GM08714 (cell line): ENCODE measurements at regions not wholly inside any gene's neighbourhood (a gene's known extent, or its start where the extent isn't known, plus 50 kb on each side); places are given as distances from the start of the nearest gene placed in this dataset.

Source experiments
- H3K4me3 ChIP-seq: fragments of 200-500 bp; sonication (Bioruptor generic); 2 replicates; pipeline ENCODE4 v1.5.1; 2014; ENCODE audit warnings: mild to moderate bottlenecking, low read length, inconsistent platforms
- ZNF274 ChIP-seq: IDR thresholded peaks from 2 replicates; pipeline ENCODE4 v1.6.1; 2012; ENCODE audit warnings: mild to moderate bottlenecking, low read depth, low read length

- TF ChIP-seq ZNF274 = no peak
Measured at GRCh38 chr5:81850501-81851357, 99.8 kb upstream of the SSBP2 start.

GRCh38 chr5:81849770-81850367 lies 99.0 kb upstream of the SSBP2 start:
- no peak overlapping the region for H3K4me3 ChIP-seq
- no peak for TF ChIP-seq ZNF274

More at GRCh38 chr5:81850501-81851357, 99.8 kb upstream of the SSBP2 start:
- peak overlapping the region; percentile 64; the same call in 1 of the 2 replicates for H3K4me3 ChIP-seq

GRCh38 chr5:81848362-81848880 lies 97.5 kb upstream of the SSBP2 start:
- no peak for TF ChIP-seq ZNF274
- no peak overlapping the region for H3K4me3 ChIP-seq

GRCh38 chr5:81846301-81846700 lies 95.4 kb upstream of the SSBP2 start:
- H3K4me3 ChIP-seq = no peak overlapping the region
- no peak for TF ChIP-seq ZNF274

GRCh38 chr5:81843845-81844244 lies 92.9 kb upstream of the SSBP2 start:
- H3K4me3 ChIP-seq = no peak overlapping the region
- TF ChIP-seq ZNF274 = no peak

GRCh38 chr5:81842795-81843398 lies 92.0 kb upstream of the SSBP2 start:
- no peak overlapping the region for H3K4me3 ChIP-seq
- TF ChIP-seq ZNF274 = no peak

- TF ChIP-seq ZNF274 = no peak
- H3K4me3 ChIP-seq = no peak overlapping the region
Measured at GRCh38 chr5:81839034-81839433, 88.1 kb upstream of the SSBP2 start.

DNA sequence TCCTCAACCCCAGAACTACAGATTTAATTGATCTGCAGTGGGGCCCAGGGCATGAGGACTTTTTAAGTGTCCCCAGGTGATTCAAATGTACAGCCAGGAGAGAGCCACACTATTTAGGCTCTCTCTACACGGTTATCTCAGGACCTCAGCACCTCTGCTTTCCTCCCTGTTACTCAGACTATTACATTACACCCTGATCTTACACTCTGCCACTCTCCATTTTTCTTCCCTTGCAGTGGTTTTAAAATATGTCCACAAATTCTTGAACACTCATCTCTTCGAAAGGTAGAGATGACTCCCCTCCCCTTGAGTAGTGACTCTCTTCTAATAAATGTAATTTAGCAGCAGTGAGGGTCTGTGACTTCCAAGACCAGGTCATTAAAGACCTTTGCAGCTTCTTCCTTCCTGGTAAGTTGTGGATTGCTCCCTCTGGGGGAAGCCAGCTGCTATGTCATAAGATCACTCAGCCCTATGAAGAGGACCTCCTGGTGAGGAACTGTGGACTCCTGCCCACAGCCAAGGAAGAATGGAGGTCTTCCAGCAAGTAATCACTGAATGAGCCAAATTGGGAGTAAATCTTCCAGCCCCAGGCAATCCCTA lies 87.5 kb upstream of the SSBP2 start:
- no peak overlapping the region for H3K4me3 ChIP-seq

DNA sequence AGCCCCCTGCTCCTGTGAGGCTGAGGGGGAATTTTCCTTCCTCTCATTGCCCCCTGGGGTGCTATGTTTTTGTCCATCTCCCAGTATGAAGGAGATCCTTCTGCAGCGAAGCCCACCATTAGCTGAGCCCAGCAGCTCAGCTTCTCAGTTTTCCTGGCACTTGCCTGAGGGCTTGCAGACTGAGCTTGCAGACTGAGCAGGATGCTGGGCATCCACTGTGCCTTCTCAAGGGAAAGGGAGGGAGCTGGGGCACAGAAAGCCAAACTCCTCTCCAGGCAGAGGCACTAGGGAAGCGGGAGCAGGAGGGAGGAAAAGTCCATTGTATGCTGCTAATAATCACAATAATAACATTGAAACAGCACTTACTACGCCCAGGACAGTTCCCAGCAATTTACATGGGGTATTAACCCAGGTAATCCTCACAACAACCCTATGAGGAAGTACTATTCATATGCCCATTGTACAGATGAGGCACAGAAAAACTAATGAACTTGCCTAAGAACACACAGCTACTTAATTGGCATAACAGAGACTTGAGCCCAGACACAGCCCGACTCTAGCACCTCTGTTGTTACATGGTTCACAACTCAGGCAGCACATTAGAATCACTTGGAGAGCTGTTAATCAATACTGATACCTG lies 86.9 kb upstream of the SSBP2 start:
- TF ChIP-seq ZNF274 = no peak
- H3K4me3 ChIP-seq = no peak overlapping the region

More for the DNA sequence above, 87.5 kb upstream of the SSBP2 start:
- TF ChIP-seq ZNF274 = no peak

DNA sequence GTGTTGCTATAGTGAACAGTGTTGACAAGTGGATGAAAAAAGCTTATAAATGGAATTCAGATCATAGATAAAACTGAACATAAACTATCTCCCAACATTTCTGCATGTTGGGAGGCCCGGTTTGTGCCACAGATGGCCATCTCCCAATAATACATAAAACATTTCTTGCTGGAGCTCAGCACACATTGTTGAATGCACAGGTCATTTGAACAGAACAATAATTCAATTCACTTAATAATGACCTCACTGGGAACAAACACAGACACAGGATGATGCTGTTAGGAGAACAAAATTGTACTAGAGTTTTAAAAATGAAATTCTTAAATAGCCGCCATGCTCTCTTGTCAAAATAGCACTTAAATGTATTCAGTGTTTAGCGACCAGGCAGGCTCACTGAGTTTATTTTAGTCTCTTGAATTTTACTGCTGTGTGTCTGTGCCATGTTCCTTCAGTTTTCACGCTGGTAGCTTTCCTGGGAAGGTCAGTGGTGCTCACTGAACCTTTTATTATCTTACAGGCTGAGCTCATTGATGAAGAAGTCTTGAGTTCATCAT lies 85.0 kb upstream of the SSBP2 start:
- H3K4me3 ChIP-seq = no peak overlapping the region
- TF ChIP-seq ZNF274 = no peak

- TF ChIP-seq ZNF274 = no peak
- H3K4me3 ChIP-seq = no peak overlapping the region
Measured at GRCh38 chr5:81834021-81834660, 83.2 kb upstream of the SSBP2 start.

GRCh38 chr5:81830596-81830995 lies 79.7 kb upstream of the SSBP2 start:
- H3K4me3 ChIP-seq = no peak overlapping the region
- TF ChIP-seq ZNF274 = no peak

GRCh38 chr5:81829242-81829641 lies 78.3 kb upstream of the SSBP2 start:
- no peak for TF ChIP-seq ZNF274
- no peak overlapping the region for H3K4me3 ChIP-seq
